OCI-LY3 (cell line): ENCODE measurements at regions not wholly inside any gene's neighbourhood (a gene's known extent, or its start where the extent isn't known, plus 50 kb on each side); places are given as distances from the start of the nearest gene placed in this dataset.

Experiments
- CTCF ChIP-seq: fragments of 200-600, 300-600 bp; sonication (generic); IDR thresholded peaks from 2 replicates; pipeline ENCODE4 v1.5.1; 2014; ENCODE audit warnings: antibody characterized with exemption, low read length, low read depth
- EZH2phosphoT487 ChIP-seq: fragments of 200-600 bp; shearing (Covaris generic); IDR thresholded peaks from 2 replicates; pipeline ENCODE4 v1.6.1; 2018; ENCODE audit warnings: antibody characterized with exemption, mixed run types, low read depth

- no peak for TF ChIP-seq CTCF
- TF ChIP-seq EZH2phosphoT487: no peak
Observed at GRCh38 chr4:27234306-27234899, 373.8 kb downstream of the STIM2 start.
